H1 (cell line): ENCODE measurements at regions not wholly inside any gene's neighbourhood (a gene's known extent, or its start where the extent isn't known, plus 50 kb on each side); places are given as distances from the start of the nearest gene placed in this dataset.

Experiments used
- CHD7 ChIP-seq: fragments of 300-600 bp; sonication (generic); IDR thresholded peaks from 2 replicates; pipeline ENCODE4 v1.7.1; 2012; ENCODE audit warnings: low read length, moderate library complexity, mild to moderate bottlenecking, inconsistent platforms; ENCODE audit not compliant: insufficient replicate concordance
- NANOG ChIP-seq: IDR thresholded peaks from 2 replicates; pipeline ENCODE4 v1.6.1; 2011; ENCODE audit warnings: low read length, low read depth, mild to moderate bottlenecking, inconsistent platforms; ENCODE audit not compliant: insufficient read depth, poor library complexity, severe bottlenecking
- POLR2A ChIP-seq, 2 experiments: IDR thresholded peaks; 1 replicate in 1 of 2; 2 replicates in 1 of 2; pipeline ENCODE4 v1.6.1; 2011; ENCODE audit warnings: low read depth in 2 of 2, low read length in 2 of 2, mild to moderate bottlenecking in 2 of 2; ENCODE audit errors: control extremely low read depth in 1 of 2
- RNF2 ChIP-seq: fragments of 200-900, 300-1000 bp; sonication (generic); IDR thresholded peaks from 2 replicates; pipeline ENCODE4 v1.7.1; 2016; ENCODE audit warnings: borderline replicate concordance, low read depth, mild to moderate bottlenecking, antibody characterized with exemption, low read length; ENCODE audit not compliant: poor library complexity, severe bottlenecking; ENCODE audit errors: missing control alignments
- SIRT6 ChIP-seq: IDR thresholded peaks from one replicate; pipeline ENCODE4 v1.7.1; 2012; ENCODE audit warnings: low read length, inconsistent platforms
- SP4 ChIP-seq: IDR thresholded peaks from 2 replicates; pipeline ENCODE4 v1.6.1; 2012; ENCODE audit warnings: low read length, inconsistent platforms
- TAF7 ChIP-seq: optimal IDR thresholded peaks from 2 replicates; pipeline ENCODE3; 2011; ENCODE audit warnings: low read depth, mild to moderate bottlenecking, inconsistent platforms, low read length, moderate library complexity, borderline replicate concordance

GRCh38 chrX:78545233-78545632, 113.9 kb downstream of the RTL3 start (continued):
- no peak for TF ChIP-seq CHD7
- no peak for TF ChIP-seq SP4
- TF ChIP-seq RNF2: no peak
- TF ChIP-seq NANOG: no peak
- TF ChIP-seq TAF7: no peak
- no peak for TF ChIP-seq SIRT6
- TF ChIP-seq POLR2A (IDR thresholded peaks at IDR 0.05; ENCODE audit: control extremely low read depth in 1 of 2, low read depth in 2 of 2, low read length in 2 of 2): no peak
